ENCODE measurements at regions not wholly inside any gene's neighbourhood (a gene's known extent, or its start where the extent isn't known, plus 50 kb on each side); places are given as distances from the start of the nearest gene placed in this dataset.

GRCh38 chr3:187936676-187937075 is 191.4 kb upstream of the BCL6 start:
- DNase-seq (ENCODE audit: low read depth): no peak
- no peak overlapping the region for H3K4me3 ChIP-seq (ENCODE audit: low read depth, low read length)
- TF ChIP-seq CTCF (IDR thresholded peaks at IDR 0.05; ENCODE audit: low read depth, low read length) (no peak), MYC (IDR thresholded peaks at IDR 0.05; ENCODE audit: low read depth, low read length) (no peak), MAX (IDR thresholded peaks at IDR 0.05; ENCODE audit: low read depth, low read length) (no peak), POLR2A (IDR thresholded peaks at IDR 0.05; ENCODE audit: extremely low read depth, insufficient read length) (no peak)

GRCh38 chr3:187939891-187940290 is 194.6 kb upstream of the BCL6 start:
- no peak for DNase-seq (ENCODE audit: low read depth)
- no peak overlapping the region for H3K4me3 ChIP-seq (ENCODE audit: low read depth, low read length)
- TF ChIP-seq POLR2A (IDR thresholded peaks at IDR 0.05; ENCODE audit: extremely low read depth, insufficient read length) (no peak), MAX (IDR thresholded peaks at IDR 0.05; ENCODE audit: low read depth, low read length) (no peak), MYC (IDR thresholded peaks at IDR 0.05; ENCODE audit: low read depth, low read length) (no peak), CTCF (IDR thresholded peaks at IDR 0.05; ENCODE audit: low read depth, low read length) (no peak)

GRCh38 chr3:187941135-187941847 is 196.0 kb upstream of the BCL6 start:
- TF ChIP-seq MYC (IDR thresholded peaks at IDR 0.05; ENCODE audit: low read depth, low read length): no peak
- TF ChIP-seq POLR2A (IDR thresholded peaks at IDR 0.05; ENCODE audit: extremely low read depth, insufficient read length): no peak
- no peak for TF ChIP-seq CTCF (IDR thresholded peaks at IDR 0.05; ENCODE audit: low read depth, low read length)
- TF ChIP-seq MAX (IDR thresholded peaks at IDR 0.05; ENCODE audit: low read depth, low read length): no peak
- no peak overlapping the region for H3K4me3 ChIP-seq (ENCODE audit: low read depth, low read length)
- no peak for DNase-seq (ENCODE audit: low read depth)

- H3K4me3 ChIP-seq (ENCODE audit: low read depth, low read length): no peak overlapping the region
- no peak for DNase-seq (ENCODE audit: low read depth)
- TF ChIP-seq MAX (IDR thresholded peaks at IDR 0.05; ENCODE audit: low read depth, low read length) (no peak), CTCF (IDR thresholded peaks at IDR 0.05; ENCODE audit: low read depth, low read length) (no peak), MYC (IDR thresholded peaks at IDR 0.05; ENCODE audit: low read depth, low read length) (no peak), POLR2A (IDR thresholded peaks at IDR 0.05; ENCODE audit: extremely low read depth, insufficient read length) (no peak)
Observed at GRCh38 chr3:187941848-187942194, 196.6 kb upstream of the BCL6 start.

GRCh38 chr3:187942658-187943241 is 197.5 kb upstream of the BCL6 start:
- no peak overlapping the region for H3K4me3 ChIP-seq (ENCODE audit: low read depth, low read length)
- TF ChIP-seq MAX (IDR thresholded peaks at IDR 0.05; ENCODE audit: low read depth, low read length) (no peak), POLR2A (IDR thresholded peaks at IDR 0.05; ENCODE audit: extremely low read depth, insufficient read length) (no peak), MYC (IDR thresholded peaks at IDR 0.05; ENCODE audit: low read depth, low read length) (no peak), CTCF (IDR thresholded peaks at IDR 0.05; ENCODE audit: low read depth, low read length) (no peak)
- no peak for DNase-seq (ENCODE audit: low read depth)
